ENCODE measurements at regions not wholly inside any gene's neighbourhood (a gene's known extent, or its start where the extent isn't known, plus 50 kb on each side); places are given as distances from the start of the nearest gene placed in this dataset.
A peak's percentile ranks its signal among the peaks of the same experiment; 100 is the strongest.

DNA sequence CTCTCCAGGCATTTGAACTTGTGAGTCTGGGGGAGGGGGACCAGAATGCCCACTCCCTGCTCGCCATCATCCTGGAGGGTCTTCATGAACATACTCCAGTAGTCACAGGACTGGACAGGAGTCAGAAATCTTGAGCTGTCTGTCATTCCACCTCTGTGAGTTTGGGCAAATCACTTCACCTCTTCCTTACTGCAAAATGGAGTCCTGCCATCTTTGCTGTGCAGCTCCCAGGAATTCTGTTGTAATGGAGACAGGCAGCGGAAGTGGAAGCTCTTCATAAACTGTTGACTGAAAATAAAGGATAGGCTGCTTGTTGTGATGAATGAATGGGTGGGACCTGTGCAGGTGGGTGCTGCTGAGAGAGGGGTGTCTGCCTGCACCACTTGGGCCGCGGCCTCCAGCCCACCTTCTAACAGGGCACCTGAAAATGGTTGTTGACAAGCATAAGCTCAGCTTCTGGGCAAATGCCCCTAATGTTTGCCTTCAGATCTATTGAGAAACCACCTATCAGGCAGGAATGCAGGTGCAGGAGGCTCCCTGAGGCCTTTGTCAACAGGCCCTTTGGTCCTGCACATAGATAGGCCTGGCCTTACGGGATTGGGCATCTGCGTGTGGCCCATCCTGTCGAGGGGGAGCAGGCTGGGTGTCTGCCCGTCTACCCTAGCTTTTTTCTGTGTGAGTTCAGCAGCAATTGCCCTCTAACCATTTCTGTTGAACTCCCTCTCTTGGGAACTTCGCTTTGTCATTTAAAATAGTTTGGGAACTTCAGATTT, 321.0 kb downstream of the RPS6KC1 start:
- DNase-seq (ENCODE audit: low spot score) (no peak), FAIRE-seq (no peak)

DNA sequence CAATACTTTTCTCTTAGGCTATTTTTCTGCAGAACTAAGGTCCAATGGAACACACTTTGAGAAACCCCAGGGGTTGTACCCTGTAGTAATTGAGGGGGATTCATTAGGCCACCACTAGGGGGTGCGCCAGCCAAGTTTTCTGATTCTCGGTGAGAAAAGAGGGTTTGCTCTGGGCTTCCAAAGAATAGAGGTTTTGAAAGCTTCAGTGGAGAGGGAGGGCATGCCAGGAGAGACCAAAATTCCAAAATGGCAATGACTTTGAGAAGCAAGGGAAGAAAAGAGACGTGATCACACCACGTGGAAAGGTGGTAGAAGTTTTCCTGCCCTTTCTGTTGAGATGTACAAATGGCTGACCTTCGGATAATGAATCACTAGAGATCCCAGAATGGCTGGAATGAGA, 323.3 kb downstream of the RPS6KC1 start:
- DNase-seq (ENCODE audit: low spot score) (peak; percentile 71), FAIRE-seq (no peak)

DNA sequence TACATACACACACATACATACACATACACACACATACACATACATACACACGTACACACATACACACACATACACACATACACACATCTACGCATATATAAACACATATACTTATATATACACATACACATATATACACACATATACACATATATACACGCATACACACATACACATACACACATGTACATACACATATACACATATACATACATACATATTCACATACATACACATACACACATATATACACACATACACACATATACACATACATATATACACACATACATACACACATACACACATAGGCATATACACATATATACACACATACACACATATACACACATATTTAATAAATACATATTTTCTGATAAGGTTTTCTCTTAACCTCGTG, 324.0 kb downstream of the RPS6KC1 start:
- no peak for FAIRE-seq
- no peak for DNase-seq (ENCODE audit: low spot score)

DNA sequence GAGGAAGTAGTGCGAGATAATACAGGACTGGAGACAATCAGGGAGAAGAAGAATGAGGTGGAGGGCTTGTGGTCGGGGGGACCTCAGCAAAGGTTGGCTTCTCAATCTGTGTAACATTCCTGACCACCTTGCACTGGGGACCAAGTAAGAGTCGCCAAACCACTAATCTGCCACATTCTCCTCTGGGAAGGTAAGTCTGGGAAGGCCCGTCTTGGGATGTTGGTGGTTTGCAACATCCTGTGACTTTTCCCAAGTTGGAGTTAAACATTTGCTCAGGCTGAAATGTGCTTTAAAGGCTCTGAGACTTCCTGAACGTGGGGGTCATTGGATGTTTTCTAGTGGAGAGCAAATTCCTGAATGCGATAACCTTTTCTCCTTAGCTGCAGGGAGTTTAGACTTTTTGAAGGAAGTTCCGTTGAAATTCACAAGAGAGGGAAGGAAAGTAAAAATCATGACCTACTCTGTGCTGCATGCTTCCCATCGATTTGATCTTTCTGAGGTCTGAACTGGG, 325.9 kb downstream of the RPS6KC1 start:
- no peak for DNase-seq (ENCODE audit: low spot score)
- FAIRE-seq = no peak

DNA sequence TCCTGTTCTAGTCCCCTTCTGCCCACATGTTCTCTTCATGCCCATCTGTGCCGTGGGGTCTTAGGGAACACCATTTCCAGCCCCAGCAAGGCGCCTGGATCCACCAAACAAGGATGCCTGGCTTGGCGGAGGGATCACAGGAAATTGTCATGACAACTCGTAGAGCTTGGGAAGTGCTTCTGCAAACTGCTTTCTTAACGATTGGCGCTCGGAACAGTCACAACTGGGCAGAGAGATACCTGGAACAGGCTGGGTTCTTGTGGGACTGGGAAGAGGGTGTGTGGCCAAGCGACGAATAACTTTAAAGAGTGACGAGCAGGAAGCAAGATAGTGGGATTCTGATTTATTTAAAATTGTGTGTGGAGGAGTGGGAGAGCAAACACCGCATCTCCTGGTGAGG, 329.8 kb downstream of the RPS6KC1 start:
- no peak for FAIRE-seq
- DNase-seq (ENCODE audit: low spot score) = no peak

DNA sequence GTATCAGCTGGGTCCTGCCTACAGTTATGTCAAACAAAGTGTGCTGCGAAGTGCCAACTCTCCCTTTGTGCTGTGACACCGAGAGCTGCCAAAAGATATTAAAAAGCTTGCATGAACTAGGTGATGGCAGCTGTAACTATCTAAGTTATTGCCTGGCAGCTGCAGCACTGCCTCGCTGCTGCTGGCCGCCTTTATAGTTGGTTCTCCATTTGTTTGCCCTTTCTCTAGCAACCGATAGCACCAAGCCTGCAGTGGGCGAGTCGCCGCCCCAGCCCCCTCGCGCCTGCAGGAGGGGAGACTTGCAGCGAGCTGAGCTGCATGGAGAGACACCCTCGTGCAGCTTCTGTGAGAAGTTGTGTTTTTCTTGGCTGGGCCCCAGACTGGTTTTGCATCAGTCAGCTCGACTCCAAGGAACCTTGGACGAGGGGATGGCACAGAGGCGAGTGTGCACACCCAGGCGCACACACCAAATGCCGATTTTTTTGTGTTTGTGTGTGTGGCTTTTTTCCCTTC, 330.6 kb downstream of the RPS6KC1 start:
- no peak for FAIRE-seq
- DNase-seq (ENCODE audit: low spot score) = no peak

DNA sequence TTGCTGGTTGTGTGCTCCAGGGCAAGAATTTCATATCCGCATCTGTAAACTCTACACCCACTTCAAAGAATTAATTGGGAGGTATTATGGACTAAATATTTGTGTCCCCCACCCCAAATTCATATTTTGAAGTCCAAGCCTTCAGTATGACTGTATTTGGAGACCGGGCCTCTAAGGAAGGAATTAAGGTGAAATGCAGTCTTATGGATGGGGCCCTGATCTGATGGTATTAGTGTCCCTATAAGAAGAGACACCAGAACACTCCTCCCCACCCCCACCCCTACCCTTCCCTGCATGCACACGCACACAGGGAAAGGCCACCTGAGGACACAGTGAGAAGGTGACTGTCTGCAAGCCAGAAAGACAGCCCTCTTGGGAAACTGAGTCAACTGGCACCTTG, 332.4 kb downstream of the RPS6KC1 start:
- no peak for FAIRE-seq

DNA sequence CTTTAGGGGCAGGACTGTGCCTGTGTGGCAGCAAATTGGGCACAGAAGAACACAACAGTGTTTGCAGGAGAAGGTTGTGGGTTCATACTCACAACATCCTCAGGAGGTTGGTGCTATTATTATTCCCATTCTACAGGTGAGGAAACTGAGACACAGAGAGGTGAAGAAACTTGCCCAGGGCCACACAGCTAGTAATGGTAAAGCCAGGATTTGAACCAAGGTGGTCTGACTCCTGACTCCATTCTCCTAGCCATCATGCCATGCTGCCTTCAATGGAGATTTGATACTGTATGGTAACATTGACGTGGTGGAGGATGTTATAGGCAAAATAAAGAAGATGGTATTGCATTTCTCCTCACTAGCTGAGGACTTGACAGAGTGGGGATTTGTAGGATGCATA, 334.2 kb downstream of the RPS6KC1 start:
- FAIRE-seq = no peak

More for the DNA sequence above, 332.4 kb downstream of the RPS6KC1 start:
- DNase-seq (ENCODE audit: low spot score) = no peak

DNA sequence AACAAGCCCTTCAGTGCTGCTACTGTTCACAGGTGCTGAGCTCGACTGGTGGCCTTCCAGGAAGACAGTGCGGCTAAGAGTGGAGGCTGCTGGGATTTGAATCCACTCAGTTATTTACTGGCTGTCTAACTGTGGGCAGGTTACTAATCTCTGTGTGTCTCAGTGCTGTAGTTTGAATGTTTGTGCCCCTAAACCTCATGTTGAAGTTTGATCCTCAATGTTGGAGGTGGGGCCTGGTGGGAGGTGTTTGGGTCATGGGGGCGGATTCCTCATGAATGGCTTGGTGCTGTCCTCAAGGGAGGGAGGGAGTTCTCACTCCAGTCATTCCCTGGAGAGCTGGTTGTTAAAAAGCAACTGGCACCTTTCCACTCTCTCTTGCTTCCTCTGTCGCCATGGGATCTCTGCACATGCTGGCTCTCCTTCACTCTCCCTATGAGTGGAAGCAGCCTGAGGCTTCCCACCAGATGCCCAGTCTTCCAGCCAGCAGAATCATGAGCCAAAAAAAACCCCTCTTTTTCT, 334.8 kb downstream of the RPS6KC1 start:
- DNase-seq (ENCODE audit: low spot score) = no peak
- FAIRE-seq = no peak

More for the DNA sequence above, 334.2 kb downstream of the RPS6KC1 start:
- no peak for DNase-seq (ENCODE audit: low spot score)

DNA sequence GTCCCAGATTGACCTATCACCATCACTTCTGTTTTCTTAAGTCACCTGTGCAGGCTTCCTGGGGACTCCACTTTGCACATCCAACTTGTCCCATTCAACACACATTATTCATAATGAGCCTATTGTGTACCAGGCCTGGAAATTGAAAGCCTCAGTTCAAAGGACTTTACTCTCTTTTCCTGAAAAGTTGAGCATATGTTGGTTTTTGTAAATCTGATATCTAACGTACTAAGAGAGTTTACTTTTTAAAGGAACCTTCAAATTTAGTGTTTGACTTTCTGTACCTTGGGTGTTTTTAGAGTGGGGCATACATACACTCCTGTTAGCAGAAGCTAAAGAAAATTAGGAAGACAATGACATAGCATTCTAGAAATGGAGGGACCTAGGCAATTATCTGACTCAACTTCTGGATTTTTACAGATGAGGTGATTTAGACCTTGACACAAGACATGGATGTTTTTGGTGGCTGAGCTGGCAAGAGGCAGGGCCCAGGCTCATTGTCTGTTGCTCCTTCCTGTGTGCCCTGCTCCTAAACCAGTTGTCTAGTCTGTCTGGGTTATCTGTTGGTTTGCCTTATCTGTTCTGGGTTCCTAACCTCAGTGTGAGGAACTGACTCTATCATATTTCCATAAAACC, 336.5 kb downstream of the RPS6KC1 start:
- DNase-seq (ENCODE audit: low spot score) (no peak), FAIRE-seq (no peak)

DNA sequence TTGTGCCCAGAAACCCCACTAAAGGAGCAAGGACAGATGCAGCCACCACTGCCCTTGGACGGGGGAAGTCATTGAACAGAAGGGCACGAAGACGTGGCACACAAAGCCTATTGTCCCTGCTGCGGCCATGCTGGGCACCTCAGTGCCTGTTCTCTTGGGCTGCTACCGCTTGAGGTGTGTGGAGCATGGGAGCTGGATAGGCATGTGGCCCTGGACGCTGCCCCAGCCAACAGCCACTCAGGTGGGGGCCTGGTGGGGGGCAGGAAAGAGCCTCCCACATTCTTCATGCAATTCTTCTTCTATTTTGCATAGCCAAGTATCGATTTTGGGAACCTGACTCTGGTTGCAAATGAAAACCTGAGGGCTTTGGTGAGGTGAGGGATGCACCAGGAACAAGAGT, 337.2 kb downstream of the RPS6KC1 start:
- FAIRE-seq = no peak
- DNase-seq (ENCODE audit: low spot score) = no peak

DNA sequence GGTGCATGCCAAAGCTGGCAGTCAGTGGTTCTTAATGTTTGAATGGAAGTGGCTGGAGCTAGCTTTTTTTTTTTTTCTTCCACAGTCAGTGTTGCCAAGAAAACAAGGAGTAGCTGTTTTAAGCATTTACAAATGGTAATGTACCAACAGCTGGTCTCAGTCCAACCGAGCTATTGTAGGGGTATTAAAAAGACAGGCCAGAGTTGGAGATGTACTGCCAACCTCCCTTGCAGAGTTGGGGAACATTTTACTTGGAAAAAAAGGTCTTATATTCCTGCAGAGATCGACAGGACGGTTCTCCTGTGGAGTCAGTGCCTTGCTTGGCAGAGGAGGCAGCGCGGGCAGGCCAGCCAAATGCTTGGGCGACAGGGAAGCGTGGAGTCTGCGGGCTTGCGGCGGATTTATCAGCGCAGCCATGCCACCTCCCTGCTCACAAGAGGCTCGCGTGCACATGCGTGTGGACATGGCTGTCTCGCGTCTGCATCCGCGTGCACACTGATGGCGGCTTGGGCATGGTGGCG, 338.1 kb downstream of the RPS6KC1 start:
- FAIRE-seq = no peak
- DNase-seq (ENCODE audit: low spot score) = no peak

DNA sequence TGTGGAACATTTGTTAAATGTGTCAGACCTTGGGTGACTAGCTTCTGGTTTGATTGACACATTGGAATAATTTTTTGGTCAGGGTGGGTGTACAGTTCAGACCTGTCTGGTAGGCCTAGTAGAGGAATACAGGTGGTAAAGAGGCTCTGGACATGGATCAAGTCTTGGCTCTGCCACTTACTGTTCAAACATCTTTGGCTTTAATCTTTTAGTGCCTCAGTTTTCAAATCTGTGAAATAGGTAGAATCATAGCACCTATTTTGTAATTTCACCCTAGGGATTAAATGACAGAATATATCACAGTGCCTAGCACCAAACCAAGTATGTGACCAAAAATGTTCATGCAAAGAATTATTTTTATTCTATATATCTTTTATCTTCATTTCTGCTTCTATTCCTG, 340.4 kb downstream of the RPS6KC1 start:
- DNase-seq (ENCODE audit: low spot score) (no peak), FAIRE-seq (no peak)

DNA sequence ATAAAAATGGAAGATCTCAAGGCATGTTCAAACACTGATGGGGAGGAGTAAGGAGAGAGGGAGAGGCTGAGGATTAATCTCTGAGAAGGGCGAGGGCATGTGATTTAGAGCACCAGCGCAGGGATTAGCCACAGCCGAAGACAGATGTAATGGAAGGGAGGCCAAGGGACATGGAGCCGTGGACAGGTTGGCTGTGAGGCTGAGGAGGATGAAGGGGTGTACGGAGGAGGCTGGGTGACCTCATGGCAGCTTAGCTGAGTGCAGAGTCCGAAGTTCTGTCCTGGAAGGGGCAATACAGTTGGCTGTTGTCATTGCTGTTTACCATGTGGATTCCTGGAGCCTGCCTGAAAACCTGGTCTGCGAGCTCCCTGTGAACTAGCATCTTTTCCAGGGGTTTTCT, 342.8 kb downstream of the RPS6KC1 start:
- FAIRE-seq = no peak
- DNase-seq (ENCODE audit: low spot score) = no peak

DNA sequence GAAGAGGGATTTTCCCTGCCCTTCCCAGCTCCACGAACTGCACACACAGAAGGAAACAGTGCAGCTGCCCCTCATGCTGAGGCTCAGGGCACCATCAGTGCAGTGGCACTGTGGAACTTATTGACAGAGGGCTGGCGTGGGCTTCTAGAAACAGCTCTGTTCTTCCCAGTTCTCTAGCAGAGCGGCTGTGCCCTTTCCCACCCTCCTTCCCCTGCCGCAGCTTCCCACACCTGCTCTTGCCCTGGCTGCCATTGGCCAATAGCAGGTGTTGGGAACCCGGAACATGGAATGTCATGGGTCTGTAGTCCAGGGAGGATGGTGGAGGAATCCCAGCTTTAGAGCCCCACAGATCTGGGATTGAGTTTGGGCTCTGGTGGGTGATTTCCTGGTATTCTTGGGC, 343.8 kb downstream of the RPS6KC1 start:
- no peak for DNase-seq (ENCODE audit: low spot score)
- no peak for FAIRE-seq

DNA sequence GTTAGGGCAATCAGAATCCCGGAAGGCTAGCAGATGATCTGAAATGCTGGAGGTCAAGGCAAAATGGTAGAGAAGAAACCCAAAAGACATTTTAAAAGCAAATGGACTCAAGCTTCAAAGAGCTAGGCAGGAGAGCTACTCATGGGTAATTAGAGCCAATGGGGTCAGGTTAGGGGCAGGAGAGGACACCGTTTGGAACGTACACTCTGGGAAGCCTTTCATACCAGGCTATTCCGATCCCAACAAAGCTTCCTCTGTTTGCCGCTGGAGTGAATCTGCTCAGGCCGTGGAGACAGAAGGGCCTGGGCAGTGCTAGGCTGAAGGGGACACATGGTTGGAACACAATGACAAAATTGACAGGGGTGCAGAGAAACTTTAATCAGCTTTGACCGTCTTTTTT, 346.6 kb downstream of the RPS6KC1 start:
- DNase-seq (ENCODE audit: low spot score) = no peak
- FAIRE-seq = no peak

DNA sequence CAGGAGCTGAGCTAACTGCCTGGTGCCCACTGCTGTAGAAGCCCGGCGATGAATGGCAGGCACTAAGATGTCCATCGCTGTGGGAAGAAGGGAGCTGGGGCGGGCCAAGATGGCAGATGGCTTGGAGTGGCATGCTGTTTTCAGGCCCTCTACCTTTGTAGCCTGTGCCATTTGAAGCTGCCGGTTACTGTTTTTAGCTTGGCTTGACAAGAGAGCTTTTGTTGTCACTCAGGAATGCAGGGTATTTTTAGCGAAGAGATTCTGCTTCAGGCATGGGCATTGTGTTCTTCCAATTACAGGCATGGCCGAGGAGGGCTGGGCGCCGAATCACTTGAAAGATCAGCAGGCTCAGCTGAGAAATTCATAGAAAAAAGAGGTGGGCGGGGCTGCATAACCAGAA, 348.7 kb downstream of the RPS6KC1 start:
- no peak for FAIRE-seq
- DNase-seq (ENCODE audit: low spot score) = peak; percentile 21

DNA sequence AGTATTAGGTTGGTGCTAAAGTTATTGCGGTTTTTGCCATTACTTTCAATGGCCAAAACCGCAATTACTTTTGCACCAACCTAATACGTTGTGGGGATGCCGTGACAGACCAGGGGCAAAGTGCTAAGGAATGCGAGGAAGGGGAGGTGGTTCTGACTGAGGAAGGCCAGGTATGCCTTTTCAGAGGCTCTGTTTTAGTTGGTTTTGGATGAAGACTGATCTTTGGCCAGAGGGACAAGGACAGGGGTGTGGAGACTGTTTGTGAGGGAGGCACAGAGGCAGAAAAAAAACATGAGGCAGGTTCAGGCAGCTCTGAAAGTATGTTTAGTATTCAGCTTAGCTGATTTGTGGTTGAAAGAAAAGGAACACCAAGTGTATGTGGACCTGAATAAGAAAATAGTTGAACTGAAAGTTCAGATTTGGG, 358.2 kb downstream of the RPS6KC1 start:
- FAIRE-seq (no peak), DNase-seq (ENCODE audit: low spot score) (no peak)

DNA sequence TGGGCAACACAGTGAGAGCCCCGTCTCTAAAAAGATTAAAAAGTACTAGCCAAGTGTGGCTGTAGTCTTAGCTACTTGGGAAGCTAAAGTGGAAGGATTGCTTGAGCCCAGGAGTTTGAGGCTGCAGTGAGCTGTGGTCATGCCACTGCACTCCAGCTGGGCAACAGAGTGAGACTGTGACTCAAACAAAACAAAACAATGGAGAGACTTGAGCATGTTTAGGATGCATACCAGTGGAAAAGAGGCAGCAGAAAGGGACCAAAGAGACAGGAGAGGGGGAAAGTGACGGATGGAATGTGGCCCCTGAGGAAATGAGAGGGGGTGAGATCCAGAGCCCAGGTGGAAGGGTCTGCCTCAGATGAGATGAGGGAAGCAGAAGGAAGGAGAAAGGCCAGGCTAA, 358.9 kb downstream of the RPS6KC1 start:
- no peak for DNase-seq (ENCODE audit: low spot score)
- FAIRE-seq = no peak

DNA sequence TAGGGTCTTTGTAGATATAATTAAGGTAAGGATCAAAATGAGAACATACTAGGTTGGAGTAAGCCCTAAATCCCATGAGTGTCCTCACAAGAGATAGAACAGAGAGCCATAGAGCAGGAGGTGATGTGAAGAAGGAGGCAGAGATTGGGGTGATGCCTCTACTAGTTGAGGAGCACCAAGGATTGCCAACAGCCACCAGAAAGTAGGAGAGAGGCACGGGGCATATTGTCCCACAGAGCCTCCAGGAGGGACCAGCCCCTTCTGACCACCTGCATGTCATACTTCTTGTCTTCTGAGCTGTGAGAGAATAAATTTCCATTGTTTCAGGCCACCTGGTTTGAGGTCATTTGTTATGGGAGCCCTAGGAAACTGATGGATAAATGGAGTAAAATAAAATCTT, 363.3 kb downstream of the RPS6KC1 start:
- FAIRE-seq (no peak), DNase-seq (ENCODE audit: low spot score) (no peak)

DNA sequence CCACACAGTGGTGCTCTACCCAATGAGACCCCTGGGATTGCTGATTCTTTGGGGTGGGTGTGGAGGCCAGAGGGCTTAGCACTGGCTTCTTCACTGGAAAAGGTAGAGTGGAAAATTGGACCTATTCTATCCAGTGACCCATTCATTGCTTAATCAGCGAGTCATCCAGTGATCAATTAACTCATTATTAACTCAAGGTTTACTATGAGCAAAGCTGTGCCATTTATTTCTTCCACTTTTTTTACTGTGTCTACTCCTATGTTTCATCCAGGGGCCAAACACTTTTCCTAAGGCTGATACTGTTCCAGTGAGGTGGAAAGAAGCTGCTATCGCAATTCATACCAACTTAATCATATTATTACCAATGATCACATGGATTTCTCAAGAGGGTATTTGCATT, 363.9 kb downstream of the RPS6KC1 start:
- FAIRE-seq = no peak
- no peak for DNase-seq (ENCODE audit: low spot score)

DNA sequence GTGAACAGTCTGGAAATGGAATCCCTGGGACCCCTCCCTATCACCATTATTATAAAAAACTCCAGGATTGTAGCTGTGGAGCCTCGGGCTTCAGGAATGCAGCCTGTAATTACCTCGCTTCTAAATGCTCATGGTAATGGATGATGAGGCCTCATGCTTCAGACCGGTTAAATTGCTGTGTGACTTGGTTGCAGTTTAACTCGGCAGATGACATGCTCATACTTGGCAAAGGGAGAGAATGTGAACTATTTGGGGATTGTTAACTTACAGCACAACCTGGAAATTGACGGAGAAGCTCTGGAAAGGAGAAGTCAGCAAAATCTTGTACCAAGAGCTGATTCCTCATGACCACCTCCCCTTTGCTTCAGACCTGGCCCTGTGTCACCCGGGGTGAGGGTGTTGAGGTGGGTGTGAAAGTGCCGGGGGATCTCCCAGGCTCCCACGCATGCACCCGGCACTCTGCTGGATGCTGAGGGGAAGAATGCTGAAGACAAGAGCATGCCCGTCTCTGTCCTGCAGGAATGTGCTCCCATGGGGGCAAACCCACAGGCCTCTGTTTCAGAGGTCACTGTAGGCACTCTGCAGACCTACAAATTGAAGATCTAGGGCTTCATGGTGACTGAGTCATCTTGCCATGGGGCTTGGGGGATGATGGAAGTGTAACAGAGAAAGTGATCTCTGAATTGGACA, 364.8 kb downstream of the RPS6KC1 start:
- DNase-seq (ENCODE audit: low spot score) (no peak), FAIRE-seq (no peak)

All from urothelium cell line (cell line).